Panc1 (cell line): ENCODE measurements at regions not wholly inside any gene's neighbourhood (a gene's known extent, or its start where the extent isn't known, plus 50 kb on each side); places are given as distances from the start of the nearest gene placed in this dataset.

Experiments
- ATAC-seq: fragments of 200-7000 bp; cut with Tn5 transposase; 2 replicates; pipeline ENCODE4 v1.9.1; 2020; ENCODE audit warnings: mild to moderate bottlenecking, moderate library complexity
- BruUV-seq: library from RNA; stranded (reverse); fragments of 400-500 nt; replicated peaks from 2 replicates; lab custom pipeline; 2021; lab: Mats Ljungman, UMichigan
- CTCF ChIA-PET: fragments of 300-600 bp; sonication (Branson Sonifier 250); formaldehyde crosslinking; loops from one replicate; lab custom pipeline; 2022; ENCODE audit warnings: antibody characterized with exemption; lab: Charles Lee
- POLR2A ChIA-PET: fragments of 300-600 bp; sonication (Branson Sonifier 250); formaldehyde crosslinking; loops from one replicate; lab custom pipeline; 2022; ENCODE audit warnings: antibody characterized with exemption; lab: Charles Lee
- DNase-seq: peaks from one replicate; pipeline ENCODE4 v3.0.0-alpha.2; 2010; ENCODE audit warnings: low read depth, low spot score
- H3K27ac ChIP-seq: 2 replicates; pipeline ENCODE4 v1.5.1; 2011; ENCODE audit warnings: mild to moderate bottlenecking, low read length, inconsistent platforms
- H3K27me3 ChIP-seq: fragments of 200-500 bp; sonication (Bioruptor generic); 2 replicates; pipeline ENCODE4 v1.6.0; 2014; ENCODE audit warnings: low read length, inconsistent platforms; ENCODE audit not compliant: control insufficient read depth, insufficient read depth
- H3K36me3 ChIP-seq: fragments of 200-500 bp; sonication (Bioruptor generic); 2 replicates; pipeline ENCODE4 v1.5.1; 2014; ENCODE audit warnings: inconsistent platforms, mild to moderate bottlenecking, low read length, moderate library complexity; ENCODE audit not compliant: control insufficient read depth, insufficient read depth
- H3K4me1 ChIP-seq: 2 replicates; pipeline ENCODE4 v1.5.1; 2011; ENCODE audit warnings: inconsistent platforms, mild to moderate bottlenecking, low read length, moderate library complexity; ENCODE audit not compliant: control insufficient read depth, insufficient read depth
- H3K4me3 ChIP-seq, 2 experiments: 2 replicates each; pipeline ENCODE4 v1.5.1; 2011 to 2012; ENCODE audit warnings: low read depth in 2 of 2, low read length in 2 of 2, mild to moderate bottlenecking in 2 of 2, inconsistent platforms in 1 of 2, moderate library complexity in 1 of 2
- H3K9me3 ChIP-seq: fragments of 200-500 bp; sonication (Bioruptor generic); 2 replicates; pipeline ENCODE4 v1.5.1; 2014; ENCODE audit warnings: low read depth, mild to moderate bottlenecking, inconsistent platforms, low read length, moderate library complexity; ENCODE audit not compliant: control insufficient read depth, insufficient read depth
- CTCF ChIP-seq: fragments of 450-650 bp; IDR thresholded peaks from 2 replicates; pipeline ENCODE4 v1.5.1; 2017; ENCODE audit warnings: mild to moderate bottlenecking
- POLR2AphosphoS5 ChIP-seq: IDR thresholded peaks from 2 replicates; pipeline ENCODE4 v1.6.1; 2012; ENCODE audit warnings: mild to moderate bottlenecking, low read depth, low read length, moderate library complexity
- REST ChIP-seq, 2 experiments: IDR thresholded peaks; 2 replicates each; pipeline ENCODE4 v1.6.1; 2011 to 2012; ENCODE audit warnings: low read depth in 2 of 2, control low read depth in 1 of 2, low read length in 1 of 2, mild to moderate bottlenecking in 1 of 2, moderate library complexity in 1 of 2; ENCODE audit not compliant: insufficient read depth in 1 of 2
- SIN3A ChIP-seq: IDR thresholded peaks from 2 replicates; pipeline ENCODE4 v1.6.1; 2012; ENCODE audit warnings: low read depth, mild to moderate bottlenecking, low read length, moderate library complexity, borderline replicate concordance; ENCODE audit not compliant: insufficient read depth
- TCF7L2 ChIP-seq: IDR thresholded peaks from 2 replicates; pipeline ENCODE4 v1.6.1; 2011; ENCODE audit warnings: mild to moderate bottlenecking, low read depth, low read length, inconsistent platforms
- in situ Hi-C: cut with HindIII; loops from 2 replicates; pipeline ENCODE4 v1.10.0; 2016; ENCODE audit warnings: low sequenced_read_pairs, low pct_unique_long_range_greater_than_20kb
- intact Hi-C: fragments of 100-400 bp; cut with micrococcal nuclease; formaldehyde crosslinking; loops from one replicate; pipeline ENCODE4 v1.10.0; 2022; ENCODE audit not compliant: unreplicated experiment

GRCh38 chr11:60625262-60625661, 74.2 kb upstream of the MS4A8 start:
- H3K36me3 ChIP-seq, result no peaks in the 10 kb centered on the region
- ChIA-PET CTCF (no interaction called here), POLR2A (no interaction called here)
- in situ Hi-C loops, result no loop called here
- H3K9me3 ChIP-seq, result no peaks in the 10 kb centered on the region
- no peak overlapping the region for H3K4me3 ChIP-seq
- no TSS peak for BruUV-seq
- intact Hi-C loops, result no loop called here
- H3K27me3 ChIP-seq, result no peaks in the 10 kb centered on the region
- no peak for DNase-seq
- no peak for TF ChIP-seq TCF7L2
- TF ChIP-seq CTCF, result no peak; the same call in 1 of the 2 replicates
- no peak for TF ChIP-seq POLR2AphosphoS5
- TF ChIP-seq REST (IDR thresholded peaks at IDR 0.05; ENCODE audit: insufficient read depth in 1 of 2, low read depth in 2 of 2, low read length in 1 of 2), result no peak
- TF ChIP-seq SIN3A, result no peak
- H3K4me1 ChIP-seq, result no peaks in the 10 kb centered on the region
- ATAC-seq, result no peak
- no peak overlapping the region for H3K27ac ChIP-seq

- ChIA-PET POLR2A (interaction anchor here (0.6 kb wide), 1 partner anchor 18 kb away, joined by 3 read pairs; no protein-coding TSS in a partner anchor), CTCF (no interaction called here)
- in situ Hi-C loops (no loop called here), intact Hi-C loops (no loop called here)
- no peak for DNase-seq
- Histone ChIP-seq H3K36me3 (no peaks in the 10 kb centered on the region), H3K27ac (no peak overlapping the region), H3K9me3 (no peaks in the 10 kb centered on the region), H3K4me3 (no peak overlapping the region), H3K27me3 (no peaks in the 10 kb centered on the region), H3K4me1 (no peaks in the 10 kb centered on the region)
- BruUV-seq, result no TSS peak
- TF ChIP-seq REST (IDR thresholded peaks at IDR 0.05; ENCODE audit: insufficient read depth in 1 of 2, low read depth in 2 of 2, low read length in 1 of 2) (no peak), CTCF (no peak)
- ATAC-seq, result no peak
Observed at GRCh38 chr11:60629399-60629798, 70.0 kb upstream of the MS4A8 start.
